ENCODE measurements at regions not wholly inside any gene's neighbourhood (a gene's known extent, or its start where the extent isn't known, plus 50 kb on each side); places are given as distances from the start of the nearest gene placed in this dataset.

GRCh38 chr6:170172392-170172791 lies 118.5 kb downstream of the DLL1 start:
- H3K4me3 ChIP-seq (ENCODE audit: low read depth, low read length): no peak overlapping the region
- TF ChIP-seq CTCF (conservative IDR thresholded peaks at IDR 0.05; ENCODE audit: low read depth, low read length): no peak
- no peak for DNase-seq (ENCODE audit: low read depth)

GRCh38 chr6:170167657-170168159 lies 123.2 kb downstream of the DLL1 start:
- H3K4me3 ChIP-seq (ENCODE audit: low read depth, low read length): no peak overlapping the region
- DNase-seq (ENCODE audit: low read depth): no peak
- TF ChIP-seq CTCF (conservative IDR thresholded peaks at IDR 0.05; ENCODE audit: low read depth, low read length): no peak

- no peak for TF ChIP-seq CTCF (conservative IDR thresholded peaks at IDR 0.05; ENCODE audit: low read depth, low read length)
- DNase-seq (ENCODE audit: low read depth): no peak
- no peak overlapping the region for H3K4me3 ChIP-seq (ENCODE audit: low read depth, low read length)
These were observed 124.3 kb downstream of the DLL1 start for GRCh38 chr6:170166511-170167122.

- TF ChIP-seq CTCF (conservative IDR thresholded peaks at IDR 0.05; ENCODE audit: low read depth, low read length): no peak
- no peak for DNase-seq (ENCODE audit: low read depth)
- no peak overlapping the region for H3K4me3 ChIP-seq (ENCODE audit: low read depth, low read length)
These were observed 125.3 kb downstream of the DLL1 start for GRCh38 chr6:170165471-170166117.

- TF ChIP-seq CTCF (conservative IDR thresholded peaks at IDR 0.05; ENCODE audit: low read depth, low read length): no peak
- no peak for DNase-seq (ENCODE audit: low read depth)
- no peak overlapping the region for H3K4me3 ChIP-seq (ENCODE audit: low read depth, low read length)
These were observed 125.8 kb downstream of the DLL1 start for GRCh38 chr6:170165085-170165470.

GRCh38 chr6:170164271-170164900 lies 126.5 kb downstream of the DLL1 start:
- no peak for TF ChIP-seq CTCF (conservative IDR thresholded peaks at IDR 0.05; ENCODE audit: low read depth, low read length)
- H3K4me3 ChIP-seq (ENCODE audit: low read depth, low read length): no peak overlapping the region

More at GRCh38 chr6:170164271-170164900, 126.5 kb downstream of the DLL1 start:
- no peak for DNase-seq (ENCODE audit: low read depth)
